Activated CD4-positive, alpha-beta T cell treated with anti-CD3 and anti-CD28 coated beads for 48 hours (primary cell): ENCODE measurements at regions not wholly inside any gene's neighbourhood (a gene's known extent, or its start where the extent isn't known, plus 50 kb on each side); places are given as distances from the start of the nearest gene placed in this dataset.
A peak's percentile ranks its signal among the peaks of the same experiment; 100 is the strongest.
"Not testable (repeated sequence)": the region's sequence is repeated elsewhere in the genome, so short reads cannot be mapped to it uniquely, and the experiment has no call there.

Experiments used
- DNase-seq: peaks from one replicate; pipeline ENCODE4 v3.0.0-alpha.2; 2020

DNA sequence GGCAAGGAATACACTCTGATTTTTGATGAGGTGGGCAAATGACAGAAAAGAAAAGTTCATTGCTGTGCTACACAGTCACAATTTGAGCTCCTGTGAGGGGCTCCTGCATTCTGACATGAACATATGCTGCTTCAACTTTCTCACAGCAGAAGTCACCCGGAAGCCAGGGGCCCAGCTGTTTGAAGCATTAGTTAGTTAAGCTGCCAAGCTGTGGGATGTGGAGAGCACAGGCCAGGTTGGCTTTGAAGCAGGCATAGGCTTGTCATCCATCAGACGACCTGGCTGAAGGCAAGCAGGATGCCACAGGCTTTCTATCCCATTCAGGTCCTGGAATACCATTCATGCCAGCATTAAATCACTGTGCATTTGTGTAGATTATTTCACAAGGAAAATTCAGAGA, 63.1 kb downstream of the MTNR1B start:
- no peak for DNase-seq

DNA sequence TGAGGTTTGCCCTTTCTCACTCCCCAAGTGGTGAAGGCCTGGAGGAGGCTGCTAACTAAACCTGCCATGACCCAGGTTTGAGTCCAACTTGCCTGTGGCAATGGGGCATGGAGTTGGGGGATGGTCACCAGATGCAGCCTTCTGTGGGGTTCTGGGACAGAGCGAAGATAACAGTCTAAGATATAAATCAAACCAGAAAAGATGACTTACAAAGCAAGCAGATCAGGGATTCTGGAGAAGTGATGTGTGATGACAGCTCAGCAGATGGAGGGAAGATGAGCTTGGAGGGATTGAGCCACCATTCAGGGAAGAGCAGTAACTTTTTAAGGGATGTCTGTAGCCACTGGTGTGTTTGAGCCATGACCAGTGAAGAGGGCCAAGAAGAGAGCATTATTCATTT, 63.6 kb downstream of the MTNR1B start:
- DNase-seq = no peak

DNA sequence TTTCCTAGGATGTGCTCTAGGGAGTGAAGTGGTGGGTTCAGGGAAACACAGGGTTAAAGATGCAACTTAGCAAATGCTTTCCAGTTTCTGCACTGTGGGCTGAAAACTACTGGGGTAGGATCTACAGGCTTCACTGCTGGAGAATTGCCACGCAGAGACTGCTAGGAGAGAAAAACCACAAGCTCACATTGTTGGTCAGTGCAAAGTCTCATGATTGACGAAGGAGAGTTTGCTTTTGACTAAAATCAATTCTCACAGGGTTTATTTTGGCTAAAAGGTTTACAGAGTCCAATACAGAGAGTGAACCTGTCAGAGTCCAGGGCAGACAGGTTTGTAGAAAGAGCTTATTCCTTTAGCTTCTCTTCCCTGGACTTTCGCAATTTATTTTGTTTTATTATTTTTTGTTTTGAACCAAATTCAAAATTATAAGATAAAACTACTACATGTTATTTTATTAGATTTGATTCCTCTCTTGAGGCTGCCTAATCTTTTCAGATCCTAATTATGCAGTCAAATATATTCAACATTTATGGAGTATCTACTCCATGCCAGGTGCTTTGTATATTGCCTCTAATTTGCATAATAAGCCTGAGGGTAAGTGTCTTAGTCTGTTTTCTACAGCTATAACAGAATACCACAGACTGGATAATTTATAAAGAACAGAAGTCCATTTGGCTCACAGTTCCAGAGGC, 64.7 kb downstream of the MTNR1B start:
- DNase-seq = no peak

DNA sequence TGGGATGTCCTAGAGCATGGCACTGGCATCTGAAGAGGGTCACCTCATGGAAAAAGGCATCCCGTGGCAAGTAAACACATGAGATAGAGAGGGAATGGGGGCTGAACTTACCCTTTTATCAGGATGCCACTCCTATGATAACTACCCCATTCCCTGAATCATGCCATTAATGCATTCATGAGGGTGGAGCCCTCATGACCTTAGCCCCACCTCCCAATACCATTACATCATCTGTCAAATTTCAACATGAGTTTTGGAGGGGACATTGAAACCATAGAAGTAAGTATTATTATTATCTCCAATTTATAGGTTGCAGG, 65.2 kb downstream of the MTNR1B start:
- no peak for DNase-seq

DNA sequence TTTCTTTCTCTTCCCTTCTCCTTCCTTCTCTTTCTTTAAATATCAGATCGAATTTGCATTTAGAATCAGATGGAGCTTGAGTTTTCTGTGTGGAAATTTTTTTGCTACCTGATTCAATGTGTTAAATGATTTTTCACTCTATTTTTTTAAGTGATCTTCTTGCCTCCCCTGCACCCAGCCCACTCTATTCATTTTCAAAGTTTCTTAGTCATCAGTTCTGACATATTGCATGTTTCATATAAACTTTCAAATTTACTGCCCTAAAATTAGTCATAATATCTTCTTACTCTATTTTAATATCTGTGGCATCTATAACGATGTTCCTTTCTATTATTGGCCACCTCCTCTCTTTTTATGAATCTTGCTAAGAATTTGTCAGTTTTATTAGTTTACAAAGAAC, 69.1 kb downstream of the MTNR1B start:
- no peak for DNase-seq

DNA sequence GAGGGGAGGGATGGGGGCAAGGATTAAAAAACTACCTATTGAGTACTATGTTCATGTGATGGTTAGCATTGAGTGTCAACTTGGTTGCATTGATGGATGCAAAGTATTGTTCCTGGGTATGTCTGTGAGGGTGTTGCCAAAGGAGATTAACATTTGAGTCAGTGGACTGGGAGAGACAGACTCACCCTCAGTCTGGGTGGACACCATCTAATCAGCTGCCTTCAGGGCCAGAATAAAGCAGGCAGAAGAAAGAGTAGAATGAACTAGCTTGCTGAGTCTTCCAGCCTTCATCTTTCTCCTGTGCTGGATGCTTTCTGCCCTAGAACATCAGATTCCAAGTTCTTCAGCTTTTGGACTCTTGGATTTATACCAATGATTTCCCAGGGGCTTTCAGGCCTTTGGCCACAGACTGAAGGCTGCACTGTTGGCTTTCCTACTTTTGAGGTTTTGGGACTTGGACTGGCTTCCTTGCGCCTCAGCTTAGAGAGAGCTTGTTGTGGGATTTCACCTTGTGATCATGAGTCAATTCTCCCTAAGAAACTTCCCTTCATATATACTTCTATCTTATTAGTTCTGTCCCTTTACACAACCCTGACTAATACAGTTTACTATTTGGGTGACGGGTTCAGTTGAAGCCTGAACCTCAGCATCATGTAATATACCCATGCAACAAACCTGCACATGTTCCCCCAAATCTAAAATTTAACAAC, 70.2 kb downstream of the MTNR1B start:
- no peak for DNase-seq

DNA sequence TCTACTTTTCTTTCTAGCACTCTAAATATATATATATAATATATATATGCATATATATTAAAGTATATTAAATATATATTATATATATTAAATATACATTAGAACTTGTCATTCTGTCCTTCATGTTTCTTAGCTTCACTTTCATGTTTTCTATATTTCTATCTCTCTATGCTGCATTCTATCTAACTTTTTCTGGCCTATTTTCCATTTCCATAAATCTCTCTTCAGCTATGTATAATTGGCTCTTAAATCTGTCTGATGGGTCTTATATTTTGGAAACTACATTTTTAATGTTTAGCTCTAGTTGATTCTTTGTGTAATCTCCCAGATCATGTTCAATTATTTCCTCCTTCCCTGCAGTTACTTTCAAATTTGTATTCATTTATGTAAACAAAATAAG, 72.2 kb downstream of the MTNR1B start:
- DNase-seq = no peak

DNA sequence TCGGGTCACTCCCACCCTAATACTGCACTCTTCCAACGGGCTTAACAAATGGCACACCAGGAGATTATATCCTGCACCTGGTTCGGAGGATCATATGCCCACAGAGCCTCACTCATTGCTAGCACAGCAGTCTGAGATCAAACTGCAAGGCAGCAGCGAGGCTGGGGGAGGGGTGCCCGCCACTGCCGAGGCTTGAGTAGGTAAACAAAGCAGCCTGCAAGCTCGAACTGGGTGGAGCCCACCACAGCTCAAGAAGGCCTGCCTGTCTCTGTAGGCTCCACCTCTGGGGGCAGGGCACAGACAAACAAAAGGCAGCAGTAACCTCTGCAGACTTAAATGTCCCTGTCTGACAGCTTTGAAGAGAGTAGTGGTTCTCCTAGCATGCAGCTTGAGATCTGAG, 73.7 kb downstream of the MTNR1B start:
- DNase-seq = not testable (repeated sequence)

DNA sequence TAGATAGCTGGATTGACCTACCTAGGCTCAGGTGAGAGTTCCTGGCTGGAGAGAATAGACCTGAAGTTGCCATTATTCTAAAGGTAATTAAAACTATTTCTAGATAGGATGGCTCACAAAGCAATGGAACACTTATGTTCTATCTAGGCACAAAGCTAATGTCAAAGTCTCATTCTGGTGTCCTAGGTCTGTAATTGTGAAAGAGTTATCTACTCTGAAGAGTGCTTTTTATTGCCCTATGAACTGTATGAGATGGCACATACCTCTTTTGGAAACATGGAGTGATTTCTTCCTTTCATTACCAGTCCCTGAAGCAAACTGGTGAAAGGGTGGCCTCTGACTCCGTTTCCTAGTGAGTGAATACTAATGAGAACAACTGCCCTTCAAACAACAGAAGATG, 80.3 kb downstream of the MTNR1B start:
- no peak for DNase-seq

DNA sequence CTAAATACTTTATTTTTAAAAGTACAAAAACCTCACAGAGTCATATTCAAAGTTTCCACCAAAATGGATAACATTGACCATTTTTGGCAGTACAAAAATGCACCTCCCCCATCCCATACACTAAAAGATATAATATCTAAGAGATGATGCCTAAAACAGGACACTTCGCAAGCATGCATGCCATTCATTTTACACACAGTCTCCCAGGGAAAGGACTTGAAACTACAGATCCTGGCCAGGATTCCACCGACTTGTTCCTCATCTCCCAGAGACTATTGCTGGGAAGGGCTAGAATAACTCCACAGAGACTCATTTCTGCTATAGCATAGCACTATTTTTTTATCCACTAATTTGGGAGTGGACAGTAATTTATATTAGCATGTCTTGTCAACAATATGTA, 81.7 kb downstream of the MTNR1B start:
- no peak for DNase-seq

DNA sequence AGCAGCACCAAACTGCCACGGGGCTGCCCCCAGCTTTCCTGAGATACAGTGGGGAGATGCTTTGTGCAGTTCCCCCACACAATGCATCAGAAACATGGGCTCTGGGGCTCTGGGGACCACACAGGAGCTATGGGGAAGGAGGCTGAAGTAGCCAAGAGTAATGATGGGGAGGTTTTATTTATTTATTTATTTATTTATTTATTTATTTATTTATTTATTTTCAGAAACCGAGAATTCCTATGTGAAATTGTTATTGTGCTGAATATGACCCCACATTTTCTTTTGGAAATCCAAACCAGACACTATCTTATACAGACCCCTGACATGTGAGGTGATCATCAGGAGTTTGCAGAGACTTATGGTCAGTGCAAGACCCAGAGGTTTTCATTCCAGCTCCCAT, 84.4 kb downstream of the MTNR1B start:
- DNase-seq = no peak

DNA sequence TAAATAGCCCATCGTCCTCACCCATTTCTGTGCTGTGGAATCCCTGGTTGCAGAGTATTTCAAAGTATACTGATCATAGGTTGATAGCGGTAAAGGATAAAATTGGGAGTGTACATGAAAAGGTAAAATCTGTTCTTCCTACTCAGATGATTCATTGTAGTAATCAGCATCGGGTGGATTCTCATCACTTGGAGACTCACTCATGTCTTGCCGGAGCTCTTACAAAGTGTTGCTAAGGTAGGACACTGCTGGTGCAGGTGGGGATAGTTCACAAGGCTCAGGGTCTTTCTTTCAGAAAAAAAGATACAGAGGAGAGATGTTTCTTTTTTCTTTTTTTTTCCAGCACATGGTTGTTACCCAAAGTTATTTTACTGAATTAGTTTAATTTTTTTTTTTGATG, 84.8 kb downstream of the MTNR1B start:
- DNase-seq = no peak

DNA sequence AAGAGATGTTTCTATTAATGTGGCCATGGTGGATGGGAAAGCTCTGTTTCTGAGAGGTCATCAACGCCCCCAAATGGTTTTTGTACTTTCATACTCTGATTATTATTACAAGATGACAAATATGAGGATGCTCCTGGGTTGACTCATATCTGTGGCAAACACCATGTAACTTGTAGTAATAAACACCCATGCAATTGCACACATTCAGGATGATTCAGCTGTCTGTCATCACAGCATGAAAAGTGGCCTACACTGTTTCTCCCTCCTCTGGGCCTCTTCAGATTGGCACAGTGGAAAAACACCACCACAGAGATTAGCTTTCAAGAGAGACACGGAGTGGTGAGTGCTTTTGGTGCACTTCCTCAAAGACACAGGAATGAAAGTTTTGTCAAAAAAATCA, 85.4 kb downstream of the MTNR1B start:
- peak; percentile 40 for DNase-seq

DNA sequence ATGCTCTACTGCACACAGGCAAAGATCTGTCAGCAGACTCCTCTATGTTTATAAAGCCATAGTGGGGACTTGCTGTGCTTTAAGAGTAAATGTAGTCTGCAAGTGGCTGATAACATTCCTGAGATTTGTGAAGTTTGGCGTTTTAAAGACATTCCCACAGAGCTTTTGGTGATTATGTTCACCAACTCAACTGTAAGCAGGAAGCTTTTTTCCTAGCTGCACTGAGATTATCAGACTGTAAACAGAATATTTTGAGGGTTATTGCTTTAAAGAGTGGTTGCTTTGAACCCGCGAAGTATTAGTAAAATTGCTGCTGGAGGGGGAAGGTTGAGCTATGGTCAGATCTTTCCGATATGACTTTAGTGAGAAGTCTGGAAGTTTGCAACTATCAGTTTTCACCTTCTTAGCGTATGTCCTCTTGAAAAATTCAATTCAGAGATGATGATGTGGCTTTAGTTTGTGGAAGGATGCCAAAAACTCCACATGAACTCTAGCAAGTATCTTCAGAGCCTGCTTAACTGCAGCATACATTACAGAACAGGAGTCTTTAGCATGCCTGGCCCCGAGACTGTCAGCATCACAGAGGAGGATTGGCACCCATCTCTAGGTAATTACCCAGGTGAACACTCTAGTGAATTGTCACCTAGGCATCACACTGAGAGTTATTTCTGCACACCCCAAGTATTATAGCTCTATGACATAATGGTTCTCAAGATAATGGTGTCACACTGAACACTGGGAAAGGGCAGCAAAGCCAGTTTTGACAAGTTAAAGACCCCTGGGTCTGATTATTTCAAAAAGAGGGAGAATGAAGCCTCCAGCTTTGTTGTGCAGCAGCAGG, 89.9 kb downstream of the MTNR1B start:
- no peak for DNase-seq

DNA sequence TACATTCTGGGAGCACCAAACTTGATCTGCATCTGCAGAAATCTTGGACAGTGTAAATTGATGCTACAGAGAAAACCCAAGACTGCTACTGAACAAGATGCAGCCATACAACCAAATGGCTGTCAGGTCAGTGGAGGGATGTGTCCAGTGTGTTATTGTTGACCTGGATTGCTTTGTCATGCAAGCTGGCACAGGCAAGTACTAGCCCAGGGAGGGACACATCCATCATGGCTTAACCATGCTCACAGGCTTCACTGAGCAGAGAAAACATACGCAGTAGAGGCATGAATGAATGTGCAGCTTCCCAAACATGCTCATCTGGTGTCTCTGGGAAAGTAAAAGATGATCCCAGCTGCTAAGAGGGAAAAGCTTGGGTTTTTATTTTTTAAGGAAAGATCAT, 93.6 kb downstream of the MTNR1B start:
- no peak for DNase-seq

DNA sequence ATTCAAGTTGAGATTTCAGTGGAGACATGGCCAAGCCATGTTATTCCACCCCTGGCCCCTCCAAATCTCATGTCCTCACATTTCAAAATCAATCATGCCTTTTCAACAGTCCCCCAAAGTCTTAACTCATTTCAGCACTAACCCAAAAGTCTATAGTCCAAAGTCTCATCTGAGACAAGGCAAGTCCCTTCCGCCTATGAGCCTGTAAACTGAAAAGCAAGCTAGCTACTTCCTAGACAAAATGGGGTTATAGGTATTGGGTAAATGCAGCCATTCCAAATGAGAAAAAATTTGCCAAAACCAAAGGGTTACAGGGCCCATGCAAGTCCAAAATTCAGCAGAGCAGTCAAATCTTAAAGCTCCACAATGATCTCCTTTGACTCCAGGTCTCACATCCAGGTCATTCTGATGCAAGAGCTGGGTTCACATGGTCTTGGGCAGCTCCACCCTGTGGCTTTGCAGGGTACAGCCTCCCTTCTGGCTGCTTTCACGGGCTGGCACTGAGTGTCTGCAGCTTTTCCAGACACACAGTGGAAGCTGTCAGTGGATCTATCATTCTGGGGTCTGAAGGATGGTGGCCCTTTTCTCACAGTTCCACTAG, 95.7 kb downstream of the MTNR1B start:
- peak; percentile 29 for DNase-seq

DNA sequence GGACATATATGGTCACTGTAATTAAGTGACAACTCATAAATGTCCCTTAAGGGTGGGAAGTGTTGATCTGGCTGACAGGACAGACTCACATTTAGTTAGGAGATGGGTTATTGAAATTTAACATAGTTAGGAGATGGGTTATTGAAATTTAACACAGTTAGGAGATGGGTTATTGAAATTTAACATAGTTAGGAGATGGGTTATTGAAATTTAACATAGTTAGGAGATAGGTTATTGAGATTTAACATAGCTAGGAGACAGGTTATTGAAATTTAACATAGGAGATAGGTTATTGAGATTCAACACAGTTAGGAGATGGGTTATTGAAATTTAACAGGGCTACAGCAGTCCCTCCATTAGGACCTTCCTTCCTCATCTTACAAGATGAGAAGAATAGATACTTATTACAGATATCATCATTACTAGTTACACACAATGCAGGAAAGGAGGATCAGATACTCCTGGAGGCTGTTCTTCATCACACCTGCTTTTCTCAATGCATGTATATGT, 98.5 kb downstream of the MTNR1B start:
- no peak for DNase-seq

DNA sequence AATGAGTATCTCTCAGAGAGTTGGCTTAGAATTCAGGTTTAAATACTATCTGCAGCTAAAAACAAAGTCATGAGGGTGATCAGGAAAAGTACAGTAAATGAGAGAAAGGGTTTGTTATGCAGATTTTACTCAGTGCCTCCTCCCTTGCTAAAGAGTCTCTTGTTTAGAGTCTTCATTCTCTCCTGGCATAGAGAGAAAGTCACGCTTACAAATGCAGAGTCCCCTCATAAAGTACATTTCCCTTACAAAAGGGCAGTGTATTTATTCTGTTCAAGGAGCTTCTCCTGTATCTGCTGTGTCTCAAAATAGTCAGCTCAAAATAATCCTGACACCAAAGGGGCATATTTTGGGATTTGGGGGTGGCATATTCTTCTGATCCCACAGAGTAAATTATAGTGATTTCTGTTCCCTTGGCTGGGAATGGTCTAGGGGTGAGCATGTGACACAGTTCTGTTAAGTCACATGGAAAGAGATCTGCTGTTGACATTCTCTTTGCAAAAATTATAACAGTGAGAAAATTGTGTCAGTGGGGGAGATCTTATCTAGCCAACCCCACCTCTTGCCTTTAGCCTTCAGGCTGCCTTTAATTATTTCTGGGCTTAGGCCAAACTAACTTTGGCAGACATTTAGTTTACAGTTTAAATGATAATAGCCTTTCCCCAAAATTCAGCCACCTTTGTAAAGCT, 102.9 kb downstream of the MTNR1B start:
- DNase-seq = no peak

DNA sequence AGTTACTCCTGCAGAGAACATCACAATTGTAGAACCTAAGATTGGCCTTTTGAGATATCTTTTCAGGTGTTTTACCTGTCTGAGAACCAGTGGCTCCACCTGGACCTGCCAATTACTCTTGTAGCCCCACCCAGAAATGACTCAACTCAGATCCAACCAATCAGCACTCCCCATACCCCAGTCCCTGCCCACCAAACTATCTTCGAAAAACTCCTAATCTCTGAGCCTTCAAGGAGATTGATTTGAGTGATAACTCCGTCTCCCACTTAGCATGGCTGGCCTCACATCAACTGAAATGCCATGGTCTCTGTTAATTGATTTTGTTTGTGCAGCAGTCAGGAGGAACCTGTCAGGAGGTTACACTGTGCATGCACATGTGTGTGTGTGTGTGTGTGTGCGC, 103.6 kb downstream of the MTNR1B start:
- no peak for DNase-seq

DNA sequence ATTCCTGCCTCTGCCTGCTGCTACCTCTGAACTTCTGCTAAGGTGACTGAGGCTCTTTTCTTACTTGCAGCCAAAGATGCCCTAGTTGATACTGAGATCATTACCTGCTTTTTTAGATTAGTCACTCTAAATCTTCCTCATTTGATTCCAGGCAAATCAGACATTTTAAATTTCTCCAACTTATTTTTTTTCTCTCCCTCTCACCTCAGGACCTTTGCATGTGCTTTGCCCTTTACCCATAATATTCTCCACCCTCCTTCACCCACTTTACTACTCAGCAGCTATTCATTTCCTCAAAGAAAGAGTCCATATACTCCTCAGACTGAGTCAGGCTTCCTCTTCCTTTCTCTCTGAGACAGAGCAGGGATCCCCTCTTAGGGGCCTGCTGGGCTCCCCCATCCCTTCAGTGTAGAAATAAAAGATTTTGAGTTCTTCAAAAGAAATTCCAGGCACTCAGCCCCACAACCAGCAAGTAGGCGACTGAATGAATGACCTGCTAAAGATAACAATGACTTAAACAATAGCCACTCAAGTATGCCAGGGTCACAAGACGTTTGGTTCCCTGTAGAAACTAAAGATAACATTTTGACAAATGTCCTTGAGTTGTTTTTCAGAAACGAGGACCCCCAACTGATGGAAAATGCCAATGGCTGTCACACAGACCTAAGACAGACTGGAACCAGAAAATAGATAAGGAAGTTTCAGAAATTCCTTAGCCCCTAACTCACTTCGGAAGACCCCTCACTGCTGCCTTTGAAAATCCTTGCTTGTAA, 104.2 kb downstream of the MTNR1B start:
- no peak for DNase-seq

DNA sequence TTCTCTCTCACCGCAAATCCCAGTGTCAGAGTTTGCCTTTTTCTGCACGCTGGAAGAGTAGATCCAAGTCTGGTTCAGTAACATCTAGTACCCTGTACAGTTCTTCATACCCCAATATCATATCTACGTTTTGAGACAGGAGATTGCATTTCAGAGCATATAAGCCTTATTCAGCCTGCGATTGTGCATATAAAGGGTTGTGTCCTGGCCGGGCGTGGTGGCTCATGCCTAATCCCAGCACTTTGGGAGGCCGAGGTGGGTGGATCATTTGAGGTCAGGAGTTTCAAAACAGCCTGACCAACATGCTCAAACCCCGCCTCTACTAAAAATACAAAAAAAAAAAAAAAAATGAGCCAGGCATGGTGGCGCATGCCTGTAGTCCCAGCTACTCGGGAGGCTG, 104.9 kb downstream of the MTNR1B start:
- no peak for DNase-seq

DNA sequence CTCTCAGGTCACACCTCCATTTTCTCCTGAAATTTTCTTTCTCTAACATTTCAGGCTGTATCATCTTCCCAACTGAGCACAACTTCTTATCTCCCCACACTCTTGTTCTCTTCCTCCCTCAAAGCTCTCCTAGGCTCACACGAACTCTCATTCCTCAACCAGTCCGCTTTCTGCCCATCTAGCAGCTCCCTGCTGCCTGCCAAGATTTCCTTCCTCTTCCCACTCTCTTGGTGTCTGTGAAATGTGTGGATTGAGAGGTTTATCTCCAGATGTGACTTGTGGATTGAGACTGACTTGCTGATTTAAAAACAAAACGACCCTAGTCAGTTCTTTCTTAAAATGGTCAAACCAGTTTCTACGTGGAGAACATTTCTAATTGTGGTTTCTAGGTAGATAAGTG, 106.3 kb downstream of the MTNR1B start:
- DNase-seq = no peak
